IMR-90 (cell line): ENCODE measurements at regions not wholly inside any gene's neighbourhood (a gene's known extent, or its start where the extent isn't known, plus 50 kb on each side); places are given as distances from the start of the nearest gene placed in this dataset.

ENCODE experiments used
- ATAC-seq: fragments of 200-7000 bp; cut with Tn5 transposase; 2 replicates; pipeline ENCODE4 v1.9.1; 2020; ENCODE audit warnings: low read depth, mild to moderate bottlenecking, moderate library complexity
- BruUV-seq: library from RNA; stranded (reverse); fragments of 400-500 nt; replicated peaks from 2 replicates; lab custom pipeline; 2021; lab: Mats Ljungman, UMichigan
- CTCF ChIA-PET: fragments of 300-600 bp; formaldehyde crosslinking; extraction: SDS; loops from one replicate; lab custom pipeline; 2021; ENCODE audit warnings: antibody characterized with exemption; lab: Yijun Ruan, JAX
- POLR2A ChIA-PET: fragments of 300-600 bp; sonication (Branson Sonifier 250); formaldehyde crosslinking; loops from one replicate; lab custom pipeline; 2022; ENCODE audit warnings: antibody characterized with exemption; ENCODE audit not compliant: unreplicated experiment; lab: Charles Lee
- DNase-seq: peaks from one replicate; pipeline ENCODE4 v3.0.0; 2013
- H2AFZ ChIP-seq: replicated peaks from 2 replicates; pipeline ENCODE3; 2013; ENCODE audit warnings: low read length, mild to moderate bottlenecking; ENCODE audit not compliant: poor library complexity
- H2AK5ac ChIP-seq: 2 replicates; pipeline ENCODE4 v1.6.1; 2013; ENCODE audit warnings: low read depth, low read length, inconsistent platforms
- H2AK9ac ChIP-seq: replicated peaks from 2 replicates; pipeline ENCODE3; 2013; ENCODE audit warnings: mild to moderate bottlenecking, low read depth, low read length, moderate library complexity; ENCODE audit not compliant: poor library complexity
- H2BK120ac ChIP-seq: 2 replicates; pipeline ENCODE4 v1.6.1; 2013; ENCODE audit warnings: low read depth, low read length, inconsistent platforms
- H2BK15ac ChIP-seq: 3 replicates; pipeline ENCODE4 v1.6.1; 2013; ENCODE audit warnings: low read depth, low read length, inconsistent platforms
- H2BK20ac ChIP-seq: 2 replicates; pipeline ENCODE4 v1.6.1; 2013; ENCODE audit warnings: low read depth, mild to moderate bottlenecking, inconsistent platforms, low read length, moderate library complexity
- H2BK5ac ChIP-seq: 2 replicates; pipeline ENCODE4 v1.6.1; 2013; ENCODE audit warnings: mild to moderate bottlenecking, low read depth, low read length, inconsistent platforms; ENCODE audit not compliant: poor library complexity, severe bottlenecking
- H3K14ac ChIP-seq: replicated peaks from 2 replicates; pipeline ENCODE4 v1.6.1; 2013; ENCODE audit warnings: low read depth, low read length, inconsistent platforms
- H3K18ac ChIP-seq: 2 replicates; pipeline ENCODE4 v1.6.1; 2013; ENCODE audit warnings: low read depth, low read length, control low read depth
- H3K23ac ChIP-seq: 2 replicates; pipeline ENCODE4 v1.6.1; 2013; ENCODE audit warnings: low read depth, low read length, inconsistent platforms
- H3K27ac ChIP-seq: 2 replicates; pipeline ENCODE4 v1.5.1; 2013; ENCODE audit warnings: mild to moderate bottlenecking, control low read depth, low read length; ENCODE audit not compliant: insufficient read depth
- H3K27me3 ChIP-seq: 2 replicates; pipeline ENCODE4 v1.6.1; 2013; ENCODE audit warnings: low read length; ENCODE audit not compliant: control insufficient read depth, insufficient read depth
- H3K36me3 ChIP-seq: 2 replicates; pipeline ENCODE4 v1.6.1; 2013; ENCODE audit warnings: low read length, mixed read lengths; ENCODE audit not compliant: control insufficient read depth, insufficient read depth
- H3K4ac ChIP-seq: 2 replicates; pipeline ENCODE4 v1.6.1; 2013; ENCODE audit warnings: low read depth, low read length, inconsistent platforms
- H3K4me1 ChIP-seq: 2 replicates; pipeline ENCODE4 v1.6.1; 2013; ENCODE audit warnings: low read length, mixed read lengths; ENCODE audit not compliant: control insufficient read depth, insufficient read depth
- H3K4me2 ChIP-seq: 2 replicates; pipeline ENCODE4 v1.6.1; 2013; ENCODE audit warnings: low read depth, mild to moderate bottlenecking, control low read depth, low read length, moderate library complexity
- H3K4me3 ChIP-seq: 2 replicates; pipeline ENCODE4 v1.5.1; 2013; ENCODE audit warnings: low read depth, mild to moderate bottlenecking, control low read depth, low read length, moderate library complexity; ENCODE audit not compliant: insufficient read depth
- H3K56ac ChIP-seq: 2 replicates; pipeline ENCODE4 v1.6.1; 2013; ENCODE audit warnings: low read length, inconsistent platforms; ENCODE audit not compliant: insufficient read depth; ENCODE audit errors: extremely low read depth
- H3K79me1 ChIP-seq, 2 experiments: 2 replicates each; pipeline ENCODE4 v1.6.1; 2013; ENCODE audit warnings: low read length in 2 of 2, inconsistent platforms in 1 of 2, low read depth in 1 of 2
- H3K9ac ChIP-seq: 2 replicates; pipeline ENCODE4 v1.6.1; 2013; ENCODE audit warnings: low read depth, low read length, control low read depth
- H3K9me1 ChIP-seq: 2 replicates; pipeline ENCODE4 v1.6.1; 2013; ENCODE audit warnings: low read length, inconsistent platforms; ENCODE audit not compliant: insufficient read depth
- H3K9me3 ChIP-seq: 2 replicates; pipeline ENCODE4 v1.6.1; 2013; ENCODE audit warnings: low read length; ENCODE audit not compliant: control insufficient read depth, insufficient read depth
- H4K20me1 ChIP-seq: 2 replicates; pipeline ENCODE4 v1.6.1; 2013; ENCODE audit warnings: low read length, inconsistent platforms; ENCODE audit not compliant: insufficient read depth
- H4K5ac ChIP-seq: 2 replicates; pipeline ENCODE4 v1.6.1; 2013; ENCODE audit warnings: mild to moderate bottlenecking, low read depth, low read length, control low read depth
- H4K8ac ChIP-seq, 2 experiments: 2 replicates each; pipeline ENCODE4 v1.6.1; 2013; ENCODE audit warnings: low read depth in 2 of 2, low read length in 2 of 2, control low read depth in 1 of 2, inconsistent platforms in 1 of 2
- H4K91ac ChIP-seq: 2 replicates; pipeline ENCODE4 v1.6.1; 2013; ENCODE audit warnings: low read depth, low read length, inconsistent platforms; ENCODE audit not compliant: insufficient read depth
- BHLHE40 ChIP-seq: fragments of 150-350 bp; IDR thresholded peaks from 2 replicates; pipeline ENCODE4 v1.6.1; 2016; ENCODE audit warnings: mild to moderate bottlenecking, low read depth, low read length
- CEBPB ChIP-seq: IDR thresholded peaks from 2 replicates; pipeline ENCODE4 v1.6.1; 2012; ENCODE audit warnings: low read depth, low read length, improper control_type of control experiment
- CHD1 ChIP-seq: IDR thresholded peaks from 2 replicates; pipeline ENCODE4 v1.6.1; 2012; ENCODE audit warnings: low read depth, low read length, improper control_type of control experiment
- ELK1 ChIP-seq: fragments of 150-350 bp; IDR thresholded peaks from 2 replicates; pipeline ENCODE4 v1.6.1; 2016; ENCODE audit warnings: low read depth, mild to moderate bottlenecking, low read length, moderate library complexity, borderline replicate concordance
- FOS ChIP-seq: fragments of 150-350 bp; IDR thresholded peaks from 2 replicates; pipeline ENCODE4 v1.6.1; 2016; ENCODE audit warnings: low read depth, low read length
- MAFK ChIP-seq: IDR thresholded peaks from 2 replicates; pipeline ENCODE4 v1.6.1; 2012; ENCODE audit warnings: low read depth, low read length, improper control_type of control experiment
- MAZ ChIP-seq: IDR thresholded peaks from 2 replicates; pipeline ENCODE4 v1.6.1; 2012; ENCODE audit warnings: low read depth, mild to moderate bottlenecking, low read length, improper control_type of control experiment, moderate library complexity, borderline replicate concordance
- MXI1 ChIP-seq: IDR thresholded peaks from 2 replicates; pipeline ENCODE4 v1.6.1; 2012; ENCODE audit warnings: low read depth, mild to moderate bottlenecking, low read length, moderate library complexity, borderline replicate concordance
- NFE2L2 ChIP-seq: fragments of 150-350 bp; IDR thresholded peaks from 2 replicates; pipeline ENCODE4 v1.6.1; 2016; ENCODE audit warnings: low read depth, mild to moderate bottlenecking, low read length
- POLR2A ChIP-seq: IDR thresholded peaks from 2 replicates; pipeline ENCODE4 v1.6.1; 2012; ENCODE audit warnings: mild to moderate bottlenecking, low read depth, low read length
- RAD21 ChIP-seq: IDR thresholded peaks from 2 replicates; pipeline ENCODE4 v1.6.1; 2012; ENCODE audit warnings: low read length, improper control_type of control experiment
- RCOR1 ChIP-seq: IDR thresholded peaks from 2 replicates; pipeline ENCODE4 v1.6.1; 2012; ENCODE audit warnings: mild to moderate bottlenecking, low read length, improper control_type of control experiment; ENCODE audit not compliant: insufficient replicate concordance
- RFX5 ChIP-seq: IDR thresholded peaks from 2 replicates; pipeline ENCODE4 v1.8.0; 2012; ENCODE audit warnings: low read depth, mild to moderate bottlenecking, low read length, moderate library complexity
- SMC3 ChIP-seq: fragments of 150-350 bp; IDR thresholded peaks from 2 replicates; pipeline ENCODE4 v1.6.1; 2016; ENCODE audit warnings: low read depth, mild to moderate bottlenecking, antibody characterized with exemption, low read length, moderate library complexity
- WGBS, 2 experiments: methylation state at CpG; one replicate each; pipeline versions ENCODE4 v1.1.5 to v1.1.7; 2013; ENCODE audit warnings: missing lambda C conversion rate in 2 of 2; ENCODE audit not compliant: insufficient read length in 1 of 2; ENCODE audit errors: extremely low coverage in 2 of 2; 5-methylcytosine and 5-hydroxymethylcytosine counted together
- dilution Hi-C: fragments of 300-500 bp; cut with HindIII; formaldehyde crosslinking; loops from one replicate; pipeline ENCODE4 v1.14.3; 2018; ENCODE audit warnings: low sequenced_read_pairs; ENCODE audit not compliant: unreplicated experiment
- in situ Hi-C: fragments of 300-500 bp; cut with MboI; formaldehyde crosslinking; loops from 3 replicates; pipeline ENCODE4 v1.14.3; 2019; ENCODE audit warnings: low sequenced_read_pairs, inconsistent platforms, mixed read lengths
- intact Hi-C: fragments of 100-400 bp; cut with micrococcal nuclease; formaldehyde crosslinking; loops from 2 replicates; pipeline ENCODE4 v1.10.0; 2022
- TF ChIP-seq, protein P1 (sequence below): fragments of 150-350 bp; IDR thresholded peaks from 2 replicates; pipeline ENCODE4 v1.6.1; 2017; ENCODE audit warnings: mild to moderate bottlenecking, antibody characterized with exemption, low read length, low read depth
- TF ChIP-seq, protein P2 (sequence below): conservative IDR thresholded peaks from 2 replicates; pipeline ENCODE4 v1.5.1; 2012; ENCODE audit warnings: mild to moderate bottlenecking, low read depth, low read length, improper control_type of control experiment

DNA sequence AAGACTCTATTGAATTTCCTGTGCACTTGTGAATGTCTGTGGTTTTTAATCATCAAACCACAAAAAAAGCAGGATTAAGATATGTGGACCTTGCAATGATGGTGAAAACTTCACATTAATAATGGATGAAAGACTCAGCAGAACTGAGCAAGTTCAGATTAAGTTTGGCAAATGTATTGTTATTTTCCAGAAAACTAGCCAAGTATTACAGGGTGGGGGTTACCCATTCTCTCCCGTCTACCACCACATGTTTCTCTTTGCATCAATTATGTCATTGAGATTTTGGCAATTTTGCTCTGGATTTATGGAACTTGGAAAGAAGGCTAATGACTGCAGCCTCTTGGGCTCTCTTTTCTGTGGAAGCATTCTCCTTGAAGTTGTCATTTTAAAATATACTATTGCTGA is 577.1 kb downstream of the ANKRD50 start:
- H3K79me1 ChIP-seq: no peaks in the 10 kb centered on the region
- H3K9me1 ChIP-seq: no peaks in the 10 kb centered on the region
- dilution Hi-C loops: no loop called here
- no peak overlapping the region for H2AK5ac ChIP-seq
- no peak overlapping the region for H3K18ac ChIP-seq
- H3K4me3 ChIP-seq: no peak overlapping the region
- DNase-seq (peak; percentile 60), ATAC-seq (no peak)
- H3K36me3 ChIP-seq: no peaks in the 10 kb centered on the region
- no peak overlapping the region for H4K8ac ChIP-seq
- no peaks in the 10 kb centered on the region for H3K4me1 ChIP-seq
- no peak overlapping the region for H3K14ac ChIP-seq
- H3K27ac ChIP-seq: no peak overlapping the region
- intact Hi-C loops: no loop called here
- ChIA-PET POLR2A (no interaction called here), CTCF (no interaction called here)
- H3K4me2 ChIP-seq: no peak overlapping the region
- H3K9me3 ChIP-seq: peaks cover 3% of the 10 kb centered on the region
- H4K91ac ChIP-seq: no peak overlapping the region
- no peaks in the 10 kb centered on the region for H3K27me3 ChIP-seq
- no peak for TF ChIP-seq SMC3
- no peak for TF ChIP-seq CEBPB
- no peak for TF ChIP-seq BHLHE40
- no peak for TF ChIP-seq MAZ
- TF ChIP-seq, protein P1, sequence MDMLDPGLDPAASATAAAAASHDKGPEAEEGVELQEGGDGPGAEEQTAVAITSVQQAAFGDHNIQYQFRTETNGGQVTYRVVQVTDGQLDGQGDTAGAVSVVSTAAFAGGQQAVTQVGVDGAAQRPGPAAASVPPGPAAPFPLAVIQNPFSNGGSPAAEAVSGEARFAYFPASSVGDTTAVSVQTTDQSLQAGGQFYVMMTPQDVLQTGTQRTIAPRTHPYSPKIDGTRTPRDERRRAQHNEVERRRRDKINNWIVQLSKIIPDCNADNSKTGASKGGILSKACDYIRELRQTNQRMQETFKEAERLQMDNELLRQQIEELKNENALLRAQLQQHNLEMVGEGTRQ: no peak
- TF ChIP-seq MAFK: no peak
- TF ChIP-seq FOS: no peak
- TF ChIP-seq RFX5: no peak
- TF ChIP-seq NFE2L2: no peak
- no peak for TF ChIP-seq RCOR1
- no peak for TF ChIP-seq CHD1
- no peak for TF ChIP-seq MXI1
- TF ChIP-seq RAD21: no peak
- TF ChIP-seq, protein P2, sequence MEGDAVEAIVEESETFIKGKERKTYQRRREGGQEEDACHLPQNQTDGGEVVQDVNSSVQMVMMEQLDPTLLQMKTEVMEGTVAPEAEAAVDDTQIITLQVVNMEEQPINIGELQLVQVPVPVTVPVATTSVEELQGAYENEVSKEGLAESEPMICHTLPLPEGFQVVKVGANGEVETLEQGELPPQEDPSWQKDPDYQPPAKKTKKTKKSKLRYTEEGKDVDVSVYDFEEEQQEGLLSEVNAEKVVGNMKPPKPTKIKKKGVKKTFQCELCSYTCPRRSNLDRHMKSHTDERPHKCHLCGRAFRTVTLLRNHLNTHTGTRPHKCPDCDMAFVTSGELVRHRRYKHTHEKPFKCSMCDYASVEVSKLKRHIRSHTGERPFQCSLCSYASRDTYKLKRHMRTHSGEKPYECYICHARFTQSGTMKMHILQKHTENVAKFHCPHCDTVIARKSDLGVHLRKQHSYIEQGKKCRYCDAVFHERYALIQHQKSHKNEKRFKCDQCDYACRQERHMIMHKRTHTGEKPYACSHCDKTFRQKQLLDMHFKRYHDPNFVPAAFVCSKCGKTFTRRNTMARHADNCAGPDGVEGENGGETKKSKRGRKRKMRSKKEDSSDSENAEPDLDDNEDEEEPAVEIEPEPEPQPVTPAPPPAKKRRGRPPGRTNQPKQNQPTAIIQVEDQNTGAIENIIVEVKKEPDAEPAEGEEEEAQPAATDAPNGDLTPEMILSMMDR: no peak
- no peak for TF ChIP-seq ELK1
- TF ChIP-seq POLR2A: no peak
- WGBS, 2 experiments: no CpG with 5 or more reads among the region's 1 CpG
- no peak overlapping the region for H2AK9ac ChIP-seq
- H3K9ac ChIP-seq: no peak overlapping the region
- H2AFZ ChIP-seq: no peak overlapping the region
- in situ Hi-C loops: no loop called here
- no peak overlapping the region for H3K4ac ChIP-seq
- no peak overlapping the region for H3K56ac ChIP-seq
- H3K23ac ChIP-seq: no peak overlapping the region
- no TSS peak for BruUV-seq
- no peak overlapping the region for H2BK120ac ChIP-seq
- no peak overlapping the region for H2BK20ac ChIP-seq
- no peak overlapping the region for H4K5ac ChIP-seq
- no peak overlapping the region for H2BK5ac ChIP-seq
- no peaks in the 10 kb centered on the region for H4K20me1 ChIP-seq
- no peak overlapping the region for H2BK15ac ChIP-seq
